Left lung (tissue), 4 donors: ENCODE measurements at regions not wholly inside any gene's neighbourhood (a gene's known extent, or its start where the extent isn't known, plus 50 kb on each side); places are given as distances from the start of the nearest gene placed in this dataset.

ENCODE experiments used
- ATAC-seq: fragments of 200-7000 bp; cut with Tn5 transposase; one replicate; pipeline ENCODE4 v1.9.1; 2020; ENCODE audit warnings: moderate library complexity
- DNase-seq, 4 donors: peaks; one replicate each; pipeline ENCODE4 v3.0.0-alpha.2; 2013 to 2020
- H3K27ac ChIP-seq, 2 donors: fragments of 200-600 bp; sonication (generic) in 1 of 2; one replicate each; pipeline versions ENCODE4 v1.5.0 to v1.8.0; 2020 to 2021
- H3K27me3 ChIP-seq, 2 donors: fragments of 200-600 bp; sonication (generic) in 1 of 2; one replicate each; pipeline versions ENCODE4 v1.5.0 to v1.8.0; 2020 to 2021
- H3K36me3 ChIP-seq, 2 donors: fragments of 200-600 bp; sonication (generic) in 1 of 2; one replicate each; pipeline versions ENCODE4 v1.5.0 to v1.8.0; 2020 to 2021
- H3K4me1 ChIP-seq, 2 donors: fragments of 200-600 bp; one replicate each; pipeline ENCODE4 v1.8.0; 2021
- H3K4me3 ChIP-seq, 2 donors: fragments of 200-600 bp; sonication (generic) in 1 of 2; one replicate each; pipeline versions ENCODE4 v1.5.0 to v1.8.0; 2020 to 2021; ENCODE audit warnings: mild to moderate bottlenecking in 1 of 2
- H3K9me3 ChIP-seq, 2 donors: fragments of 200-600 bp; sonication (generic) in 1 of 2; one replicate each; pipeline versions ENCODE4 v1.5.0 to v1.8.0; 2020 to 2021
- CTCF ChIP-seq, 2 donors: fragments of 200-600 bp; sonication (generic) in 1 of 2; IDR thresholded peaks; one replicate each; pipeline versions ENCODE4 v1.5.0 to v1.8.0; 2021; ENCODE audit warnings: antibody characterized with exemption in 2 of 2
- intact Hi-C, 2 donors: fragments of 100-400 bp; cut with DNase I; formaldehyde crosslinking; loops; one replicate each; pipeline versions ENCODE4 v1.11.2 to v1.14.2; 2022
- donor health status: DM: no; HTN: yes; CAD: no.
- donor health status: DM: no; HTN: no; CAD: no.

- H3K36me3 ChIP-seq: no peaks in the 10 kb centered on the region
- H3K27ac ChIP-seq: no peak overlapping the region
- DNase-seq: no peak
- no peak overlapping the region for H3K4me3 ChIP-seq
- H3K4me1 ChIP-seq: no peaks in the 10 kb centered on the region
- intact Hi-C loops: no loop called here
- no peaks in the 10 kb centered on the region for H3K27me3 ChIP-seq
- ATAC-seq: no peak
- H3K9me3 ChIP-seq: no peaks in the 10 kb centered on the region
- TF ChIP-seq CTCF (IDR thresholded peaks at IDR 0.05): no peak
These were observed 712.6 kb downstream of the SLC16A7 start for GRCh38 chr12:60308366-60308991.

- no peak for ATAC-seq
- Histone ChIP-seq H3K27me3 (no peaks in the 10 kb centered on the region), H3K27ac (no peak overlapping the region), H3K36me3 (no peaks in the 10 kb centered on the region), H3K4me1 (no peaks in the 10 kb centered on the region), H3K4me3 (no peak overlapping the region), H3K9me3 (no peaks in the 10 kb centered on the region)
- intact Hi-C loops: no loop called here
- DNase-seq: no peak
- no peak for TF ChIP-seq CTCF (IDR thresholded peaks at IDR 0.05)
These were observed 716.1 kb downstream of the SLC16A7 start for GRCh38 chr12:60311940-60312339.

GRCh38 chr12:60317361-60317760, 721.5 kb downstream of the SLC16A7 start:
- Histone ChIP-seq H3K9me3 (no peaks in the 10 kb centered on the region), H3K4me3 (no peak overlapping the region), H3K27me3 (no peaks in the 10 kb centered on the region)

GRCh38 chr12:60324746-60325145, 728.9 kb downstream of the SLC16A7 start:
- no peak overlapping the region for H3K27ac ChIP-seq
- no peak for TF ChIP-seq CTCF (IDR thresholded peaks at IDR 0.05)
- no peaks in the 10 kb centered on the region for H3K27me3 ChIP-seq
- ATAC-seq (no peak), DNase-seq (no peak)
- intact Hi-C loops: no loop called here
- H3K36me3 ChIP-seq: no peaks in the 10 kb centered on the region
- no peaks in the 10 kb centered on the region for H3K4me1 ChIP-seq
- no peaks in the 10 kb centered on the region for H3K9me3 ChIP-seq
- H3K4me3 ChIP-seq: no peak overlapping the region

More at GRCh38 chr12:60317361-60317760, 721.5 kb downstream of the SLC16A7 start:
- Histone ChIP-seq H3K4me1 (no peaks in the 10 kb centered on the region), H3K27ac (no peak overlapping the region), H3K36me3 (no peaks in the 10 kb centered on the region)
- intact Hi-C loops: no loop called here
- ATAC-seq (no peak), DNase-seq (no peak)
- TF ChIP-seq CTCF (IDR thresholded peaks at IDR 0.05): no peak

GRCh38 chr12:60333461-60333860, 737.6 kb downstream of the SLC16A7 start:
- DNase-seq (no peak), ATAC-seq (no peak)
- no peak overlapping the region for H3K4me3 ChIP-seq
- no peak for TF ChIP-seq CTCF (IDR thresholded peaks at IDR 0.05)
- no peak overlapping the region for H3K27ac ChIP-seq
- H3K9me3 ChIP-seq: no peaks in the 10 kb centered on the region
- no peaks in the 10 kb centered on the region for H3K36me3 ChIP-seq
- intact Hi-C loops: no loop called here
- H3K4me1 ChIP-seq: no peaks in the 10 kb centered on the region
- no peaks in the 10 kb centered on the region for H3K27me3 ChIP-seq
